ENCODE measurements at regions not wholly inside any gene's neighbourhood (a gene's known extent, or its start where the extent isn't known, plus 50 kb on each side); places are given as distances from the start of the nearest gene placed in this dataset.

DNA sequence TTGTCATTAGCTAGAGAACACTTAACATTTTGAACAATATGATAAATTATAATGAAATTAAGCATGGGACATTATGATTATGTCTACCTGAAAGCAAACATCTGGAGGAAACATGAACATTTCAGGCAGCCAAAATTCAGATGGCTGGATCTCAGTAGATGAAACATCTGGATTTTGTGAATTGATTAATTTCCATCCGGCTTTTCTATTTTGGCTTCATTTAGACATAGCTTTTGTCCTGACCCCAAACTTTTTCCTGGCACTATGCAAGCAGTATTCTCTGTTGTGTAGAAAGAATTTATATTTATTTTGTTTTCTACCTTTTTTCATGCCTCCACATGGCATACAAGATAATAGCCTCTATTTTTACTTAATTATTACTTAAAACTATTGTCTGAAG lies 186.3 kb downstream of the OGFRL1 start:
- no peak overlapping the region for H3K4me3 ChIP-seq (ENCODE audit: low read depth, low read length)

DNA sequence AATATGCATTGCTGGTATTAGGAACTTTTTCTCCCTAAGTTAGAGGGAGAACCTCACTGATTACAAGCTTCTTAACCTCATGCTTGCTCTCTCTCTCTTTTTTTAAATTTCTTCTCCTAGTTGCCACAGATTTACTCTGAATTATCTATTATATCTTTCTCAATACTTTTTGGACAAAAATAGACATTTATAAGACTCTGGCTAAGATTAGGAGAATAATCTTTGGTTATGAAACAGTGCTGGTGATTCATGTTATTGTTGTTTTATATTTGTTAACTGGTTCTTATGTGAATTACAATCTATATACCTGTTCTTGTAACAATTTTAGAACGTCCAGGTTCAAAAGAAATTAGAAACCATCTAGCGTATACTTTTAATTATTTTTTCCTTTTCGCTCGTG lies 187.8 kb downstream of the OGFRL1 start:
- H3K4me3 ChIP-seq (ENCODE audit: low read depth, low read length), result no peak overlapping the region
- DNase-seq (ENCODE audit: low read depth), result no peak
- TF ChIP-seq, protein P1, sequence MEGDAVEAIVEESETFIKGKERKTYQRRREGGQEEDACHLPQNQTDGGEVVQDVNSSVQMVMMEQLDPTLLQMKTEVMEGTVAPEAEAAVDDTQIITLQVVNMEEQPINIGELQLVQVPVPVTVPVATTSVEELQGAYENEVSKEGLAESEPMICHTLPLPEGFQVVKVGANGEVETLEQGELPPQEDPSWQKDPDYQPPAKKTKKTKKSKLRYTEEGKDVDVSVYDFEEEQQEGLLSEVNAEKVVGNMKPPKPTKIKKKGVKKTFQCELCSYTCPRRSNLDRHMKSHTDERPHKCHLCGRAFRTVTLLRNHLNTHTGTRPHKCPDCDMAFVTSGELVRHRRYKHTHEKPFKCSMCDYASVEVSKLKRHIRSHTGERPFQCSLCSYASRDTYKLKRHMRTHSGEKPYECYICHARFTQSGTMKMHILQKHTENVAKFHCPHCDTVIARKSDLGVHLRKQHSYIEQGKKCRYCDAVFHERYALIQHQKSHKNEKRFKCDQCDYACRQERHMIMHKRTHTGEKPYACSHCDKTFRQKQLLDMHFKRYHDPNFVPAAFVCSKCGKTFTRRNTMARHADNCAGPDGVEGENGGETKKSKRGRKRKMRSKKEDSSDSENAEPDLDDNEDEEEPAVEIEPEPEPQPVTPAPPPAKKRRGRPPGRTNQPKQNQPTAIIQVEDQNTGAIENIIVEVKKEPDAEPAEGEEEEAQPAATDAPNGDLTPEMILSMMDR (IDR thresholded peaks at IDR 0.05; ENCODE audit: control insufficient read depth, extremely low read depth, insufficient read depth), result no peak

More for the DNA sequence above, 186.3 kb downstream of the OGFRL1 start:
- TF ChIP-seq, protein P1 (IDR thresholded peaks at IDR 0.05; ENCODE audit: control insufficient read depth, extremely low read depth, insufficient read depth), result no peak
- DNase-seq (ENCODE audit: low read depth), result no peak

DNA sequence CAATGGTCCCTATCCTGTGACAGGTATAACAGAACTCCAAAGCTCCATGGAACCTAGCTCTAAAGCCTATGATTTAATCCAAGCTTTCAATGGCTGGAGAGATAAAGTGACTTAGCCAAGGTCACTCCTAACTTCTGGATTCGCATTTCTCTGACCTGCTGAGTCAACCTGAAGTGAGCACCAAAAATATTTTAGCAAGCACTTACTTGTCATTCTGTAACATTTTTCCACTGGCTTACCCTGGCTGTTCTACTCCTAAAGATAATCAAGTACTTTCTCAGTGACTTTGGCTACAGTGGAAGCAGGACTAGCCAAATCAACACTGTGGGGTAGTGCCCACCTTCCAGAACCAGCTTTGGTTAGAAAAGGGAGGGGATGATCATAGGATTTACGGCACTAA lies 188.3 kb downstream of the OGFRL1 start:
- no peak overlapping the region for H3K4me3 ChIP-seq (ENCODE audit: low read depth, low read length)
- no peak for DNase-seq (ENCODE audit: low read depth)
- TF ChIP-seq, protein P1 (IDR thresholded peaks at IDR 0.05; ENCODE audit: control insufficient read depth, extremely low read depth, insufficient read depth), result no peak

DNA sequence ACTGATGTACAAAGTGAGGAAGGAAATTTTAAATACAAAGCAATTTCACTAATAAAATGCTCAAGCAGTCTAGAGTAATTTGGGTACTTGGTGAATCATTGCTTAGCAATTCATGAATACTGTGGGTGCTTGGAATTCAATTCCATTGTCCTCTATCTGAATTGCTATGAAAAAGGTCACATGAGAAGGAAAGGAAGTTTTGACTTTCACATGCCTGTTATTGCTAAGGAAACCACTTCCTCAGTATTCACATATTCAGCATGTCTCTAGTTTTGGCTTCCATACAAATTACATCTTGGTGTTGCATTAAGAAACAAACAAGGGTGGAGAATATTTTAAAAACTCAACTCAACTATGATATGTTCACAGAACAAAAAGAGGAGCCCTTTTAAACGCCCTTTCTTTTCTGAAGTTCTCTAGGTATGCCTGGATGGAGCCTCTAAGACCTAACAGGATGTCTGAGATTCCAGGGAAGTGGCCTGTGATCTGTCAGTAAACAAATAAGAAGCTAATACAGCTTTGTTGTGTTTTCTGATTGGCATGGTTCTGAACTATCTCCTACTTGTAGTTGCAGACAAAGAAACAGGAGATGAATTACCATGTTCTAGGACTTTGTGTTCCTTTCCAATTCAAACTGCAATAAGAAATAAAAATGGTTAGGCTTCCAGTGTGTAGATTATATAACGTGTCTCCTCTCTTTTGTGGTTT lies 190.4 kb downstream of the OGFRL1 start:
- DNase-seq (ENCODE audit: low read depth), result peak; percentile 17
- TF ChIP-seq, protein P1 (IDR thresholded peaks at IDR 0.05; ENCODE audit: control insufficient read depth, extremely low read depth, insufficient read depth), result no peak
- H3K4me3 ChIP-seq (ENCODE audit: low read depth, low read length), result no peak overlapping the region

DNA sequence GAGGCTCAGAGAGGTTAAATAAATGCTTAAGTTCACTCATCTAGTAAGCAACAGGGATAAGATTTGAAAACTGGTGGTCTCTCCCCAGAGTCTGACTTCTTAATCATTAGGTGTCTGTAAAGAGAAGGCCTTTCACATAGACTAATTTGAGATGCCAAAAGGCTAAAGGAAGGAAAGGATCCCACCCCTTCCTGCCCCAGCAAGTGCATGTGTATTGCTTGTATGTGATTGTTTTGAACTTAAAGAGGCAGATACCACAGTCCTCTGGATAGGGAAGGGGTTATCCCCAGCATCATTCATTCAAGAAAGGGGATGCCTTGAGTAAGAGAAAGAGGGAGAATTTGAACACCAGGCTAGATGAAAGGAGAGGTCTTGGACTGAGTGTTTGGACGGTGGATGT lies 192.0 kb downstream of the OGFRL1 start:
- no peak for DNase-seq (ENCODE audit: low read depth)
- TF ChIP-seq, protein P1 (IDR thresholded peaks at IDR 0.05; ENCODE audit: control insufficient read depth, extremely low read depth, insufficient read depth), result no peak

DNA sequence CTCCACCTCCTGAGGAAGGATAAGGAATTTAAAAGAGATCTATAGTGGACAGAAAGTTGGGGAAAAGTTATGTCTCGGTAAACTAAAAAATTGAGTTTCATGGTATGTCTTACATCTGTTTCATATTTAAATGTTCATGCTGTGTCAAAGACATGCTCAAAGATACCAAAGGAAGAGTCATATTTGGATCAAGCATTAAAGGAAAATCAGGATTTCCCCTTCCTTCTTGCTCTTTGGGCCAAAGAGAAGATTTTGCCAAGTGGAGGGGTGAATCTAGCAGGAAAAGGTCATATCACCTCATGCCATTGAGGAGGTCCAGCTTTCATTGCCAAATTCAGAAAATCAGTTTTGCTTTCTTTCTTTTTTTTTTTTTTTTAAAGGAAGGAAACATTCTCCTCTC lies 192.4 kb downstream of the OGFRL1 start:
- no peak overlapping the region for H3K4me3 ChIP-seq (ENCODE audit: low read depth, low read length)
- no peak for DNase-seq (ENCODE audit: low read depth)
- TF ChIP-seq, protein P1 (IDR thresholded peaks at IDR 0.05; ENCODE audit: control insufficient read depth, extremely low read depth, insufficient read depth), result no peak

More for the DNA sequence above, 192.0 kb downstream of the OGFRL1 start:
- no peak overlapping the region for H3K4me3 ChIP-seq (ENCODE audit: low read depth, low read length)

DNA sequence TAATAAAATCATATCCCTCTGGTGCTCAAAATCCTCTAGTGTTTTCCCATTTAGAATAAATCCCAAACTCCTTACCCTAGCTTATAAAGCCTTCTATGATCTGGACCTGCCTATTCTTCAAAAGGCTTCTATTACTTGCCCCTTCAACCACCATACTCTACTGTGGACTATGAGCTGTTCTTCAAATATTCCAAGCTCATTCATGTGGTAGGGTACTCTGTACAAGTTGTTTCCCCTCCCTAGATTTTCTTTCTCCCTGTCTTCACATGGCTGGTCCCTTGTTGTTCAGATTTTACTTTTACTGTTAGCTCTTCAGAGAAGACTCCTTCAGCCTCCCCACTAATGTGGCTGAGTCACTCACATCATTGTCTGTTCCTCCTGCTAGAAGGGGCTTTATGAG lies 193.2 kb downstream of the OGFRL1 start:
- TF ChIP-seq, protein P1 (IDR thresholded peaks at IDR 0.05; ENCODE audit: control insufficient read depth, extremely low read depth, insufficient read depth), result no peak

More for the DNA sequence above, 193.2 kb downstream of the OGFRL1 start:
- DNase-seq (ENCODE audit: low read depth), result no peak
- no peak overlapping the region for H3K4me3 ChIP-seq (ENCODE audit: low read depth, low read length)
